HUES6 (cell line): ENCODE measurements at regions not wholly inside any gene's neighbourhood (a gene's known extent, or its start where the extent isn't known, plus 50 kb on each side); places are given as distances from the start of the nearest gene placed in this dataset.
"Not testable (repeated sequence)": the region's sequence is repeated elsewhere in the genome, so short reads cannot be mapped to it uniquely, and the experiment has no call there.

Experiments
- H3K27ac ChIP-seq: 2 replicates; pipeline ENCODE4 v1.7.0; 2013; ENCODE audit warnings: low read depth, mild to moderate bottlenecking, low read length, inconsistent platforms
- H3K27me3 ChIP-seq: 2 replicates; pipeline ENCODE4 v1.6.1; 2013; ENCODE audit warnings: low read length; ENCODE audit not compliant: control insufficient read depth, insufficient read depth
- H3K36me3 ChIP-seq: 2 replicates; pipeline ENCODE4 v1.6.1; 2013; ENCODE audit warnings: low read length; ENCODE audit not compliant: control insufficient read depth, insufficient read depth
- H3K4me1 ChIP-seq: 2 replicates; pipeline ENCODE4 v1.6.1; 2013; ENCODE audit warnings: low read length; ENCODE audit not compliant: control insufficient read depth, insufficient read depth
- H3K4me3 ChIP-seq: 2 replicates; pipeline ENCODE4 v1.5.1; 2013; ENCODE audit warnings: low read depth, low read length
- H3K9ac ChIP-seq: one replicate; pipeline ENCODE4 v1.6.1; 2013; ENCODE audit warnings: mild to moderate bottlenecking, low read length
- H3K9me3 ChIP-seq: 2 replicates; pipeline ENCODE4 v1.6.1; 2013; ENCODE audit warnings: low read depth, low read length; ENCODE audit not compliant: control insufficient read depth, insufficient read depth

- Histone ChIP-seq H3K9me3 (no peaks in the 10 kb centered on the region), H3K27ac (no peak overlapping the region), H3K9ac (no peak overlapping the region), H3K27me3 (no peaks in the 10 kb centered on the region), H3K4me3 (no peak overlapping the region), H3K36me3 (no peaks in the 10 kb centered on the region), H3K4me1 (no peaks in the 10 kb centered on the region)
Observed at GRCh38 chr5:19193631-19194030, 794.4 kb downstream of the CDH18 start.

GRCh38 chr5:19196631-19197030 is 791.4 kb downstream of the CDH18 start:
- no peak overlapping the region for H3K4me3 ChIP-seq
- no peaks in the 10 kb centered on the region for H3K27me3 ChIP-seq
- no peaks in the 10 kb centered on the region for H3K9me3 ChIP-seq
- H3K27ac ChIP-seq: no peak overlapping the region
- no peaks in the 10 kb centered on the region for H3K4me1 ChIP-seq
- H3K9ac ChIP-seq: no peak overlapping the region
- H3K36me3 ChIP-seq: no peaks in the 10 kb centered on the region

- H3K27me3 ChIP-seq: no peaks in the 10 kb centered on the region
- no peak overlapping the region for H3K27ac ChIP-seq
- H3K9ac ChIP-seq: no peak overlapping the region
- no peaks in the 10 kb centered on the region for H3K9me3 ChIP-seq
- no peaks in the 10 kb centered on the region for H3K4me1 ChIP-seq
- H3K4me3 ChIP-seq: no peak overlapping the region
- no peaks in the 10 kb centered on the region for H3K36me3 ChIP-seq
Observed at GRCh38 chr5:19200251-19200650, 787.7 kb downstream of the CDH18 start.

- no peaks in the 10 kb centered on the region for H3K36me3 ChIP-seq
- no peaks in the 10 kb centered on the region for H3K9me3 ChIP-seq
- no peak overlapping the region for H3K4me3 ChIP-seq
- H3K27me3 ChIP-seq: no peaks in the 10 kb centered on the region
- no peak overlapping the region for H3K27ac ChIP-seq
- no peak overlapping the region for H3K9ac ChIP-seq
- H3K4me1 ChIP-seq: no peaks in the 10 kb centered on the region
Observed at GRCh38 chr5:19208397-19208796, 779.6 kb downstream of the CDH18 start.

GRCh38 chr5:19210886-19211285 is 777.1 kb downstream of the CDH18 start:
- no peaks in the 10 kb centered on the region for H3K4me1 ChIP-seq
- no peak overlapping the region for H3K27ac ChIP-seq
- H3K36me3 ChIP-seq: no peaks in the 10 kb centered on the region
- H3K9ac ChIP-seq: no peak overlapping the region
- H3K4me3 ChIP-seq: no peak overlapping the region
- no peaks in the 10 kb centered on the region for H3K27me3 ChIP-seq
- H3K9me3 ChIP-seq: no peaks in the 10 kb centered on the region

- Histone ChIP-seq H3K27me3 (no peaks in the 10 kb centered on the region), H3K4me1 (no peaks in the 10 kb centered on the region), H3K9me3 (no peaks in the 10 kb centered on the region), H3K9ac (no peak overlapping the region), H3K4me3 (no peak overlapping the region), H3K36me3 (no peaks in the 10 kb centered on the region), H3K27ac (no peak overlapping the region)
Observed at GRCh38 chr5:19229179-19229835, 758.7 kb downstream of the CDH18 start.

GRCh38 chr5:19233573-19233972 is 754.4 kb downstream of the CDH18 start:
- Histone ChIP-seq H3K36me3 (no peaks in the 10 kb centered on the region), H3K4me3 (no peak overlapping the region), H3K9me3 (no peaks in the 10 kb centered on the region), H3K9ac (no peak overlapping the region), H3K27ac (no peak overlapping the region), H3K4me1 (no peaks in the 10 kb centered on the region), H3K27me3 (no peaks in the 10 kb centered on the region)

- no peaks in the 10 kb centered on the region for H3K27me3 ChIP-seq
- no peak overlapping the region for H3K27ac ChIP-seq
- H3K4me1 ChIP-seq: peaks cover 9% of the 10 kb centered on the region
- H3K9me3 ChIP-seq: no peaks in the 10 kb centered on the region
- H3K36me3 ChIP-seq: no peaks in the 10 kb centered on the region
- no peak overlapping the region for H3K9ac ChIP-seq
- no peak overlapping the region for H3K4me3 ChIP-seq
Observed at GRCh38 chr5:19235101-19235584, 752.9 kb downstream of the CDH18 start.

GRCh38 chr5:19240170-19240569 is 747.8 kb downstream of the CDH18 start:
- Histone ChIP-seq H3K27ac (no peak overlapping the region), H3K36me3 (no peaks in the 10 kb centered on the region), H3K4me3 (no peak overlapping the region), H3K9ac (no peak overlapping the region), H3K27me3 (no peaks in the 10 kb centered on the region), H3K4me1 (peaks cover 19% of the 10 kb centered on the region), H3K9me3 (no peaks in the 10 kb centered on the region)

- Histone ChIP-seq H3K27ac (no peak overlapping the region), H3K9ac (no peak overlapping the region), H3K9me3 (peaks cover 7% of the 10 kb centered on the region), H3K27me3 (no peaks in the 10 kb centered on the region), H3K4me3 (no peak overlapping the region), H3K36me3 (no peaks in the 10 kb centered on the region), H3K4me1 (peaks cover 19% of the 10 kb centered on the region)
Observed at GRCh38 chr5:19241690-19242089, 746.3 kb downstream of the CDH18 start.

GRCh38 chr5:19246191-19246590 is 741.8 kb downstream of the CDH18 start:
- not testable (repeated sequence) for H3K4me3 ChIP-seq, H3K27ac ChIP-seq, H3K9ac ChIP-seq, H3K27me3 ChIP-seq, H3K36me3 ChIP-seq, H3K4me1 ChIP-seq, H3K9me3 ChIP-seq
